NCI-H2227 treated with DMSO at 0.1 percent for 48 hours (cell line): ENCODE measurements at regions not wholly inside any gene's neighbourhood (a gene's known extent, or its start where the extent isn't known, plus 50 kb on each side); places are given as distances from the start of the nearest gene placed in this dataset.

Experiments used
- DNase-seq: peaks from one replicate; lab custom pipeline; 2025; lab: John Stamatoyannopoulos, UW

DNA sequence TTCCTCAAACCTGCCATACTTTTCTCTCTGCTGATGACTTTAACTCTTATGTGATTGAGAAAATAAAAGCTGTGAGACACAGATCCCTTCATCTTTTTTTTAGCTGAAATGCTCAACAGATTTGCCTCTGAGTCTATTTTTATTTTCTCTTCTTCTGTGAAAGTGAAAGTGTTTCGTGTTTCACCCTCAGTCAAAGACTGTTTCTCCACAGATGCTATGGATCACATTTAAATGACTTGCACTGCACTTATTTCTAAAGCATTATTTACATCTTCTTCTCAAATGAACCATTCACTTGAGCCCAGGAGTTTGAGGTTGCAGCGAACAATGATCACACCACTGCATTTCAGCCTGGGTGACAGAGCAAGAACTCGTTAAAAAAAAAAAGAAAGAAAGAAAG, 890.1 kb upstream of the PCDH20 start:
- DNase-seq = no peak

DNA sequence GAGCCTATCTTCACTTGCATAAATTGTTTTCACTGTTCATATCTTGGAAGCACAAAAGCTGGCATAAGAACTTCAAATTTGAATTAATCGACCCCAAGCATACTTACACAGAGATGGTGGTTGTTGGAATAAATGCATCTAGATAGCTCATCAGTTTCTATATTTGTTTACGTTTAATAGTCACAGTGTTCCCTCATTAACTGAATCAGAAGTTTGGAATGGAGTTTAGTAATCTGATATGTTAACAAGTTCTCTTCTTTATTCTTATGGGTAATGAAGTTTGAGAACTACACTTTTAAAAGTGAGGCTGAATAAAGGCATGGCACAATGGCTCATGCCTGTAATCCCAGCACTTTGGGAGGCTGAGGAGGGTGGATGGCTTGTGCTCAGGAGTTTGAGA, 886.7 kb upstream of the PCDH20 start:
- no peak for DNase-seq

DNA sequence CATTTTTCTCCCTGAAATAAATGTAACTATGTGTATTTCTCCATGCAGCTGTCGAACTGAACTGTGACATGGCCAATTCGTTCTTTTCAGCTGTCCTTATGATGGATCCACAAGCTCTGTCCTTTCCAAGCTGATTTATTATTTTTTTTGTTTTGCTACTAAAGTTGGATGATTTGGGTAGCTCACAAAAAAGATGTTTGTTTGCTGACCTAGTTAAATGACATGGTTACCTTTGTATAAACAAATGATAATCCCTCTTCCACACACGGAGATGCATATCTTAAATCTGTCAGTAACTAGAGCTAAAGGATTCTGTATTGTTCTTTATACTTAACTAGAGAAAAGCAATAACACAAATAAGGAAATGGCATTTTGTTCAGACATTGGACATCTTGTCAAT, 884.3 kb upstream of the PCDH20 start:
- DNase-seq = peak; percentile 24

DNA sequence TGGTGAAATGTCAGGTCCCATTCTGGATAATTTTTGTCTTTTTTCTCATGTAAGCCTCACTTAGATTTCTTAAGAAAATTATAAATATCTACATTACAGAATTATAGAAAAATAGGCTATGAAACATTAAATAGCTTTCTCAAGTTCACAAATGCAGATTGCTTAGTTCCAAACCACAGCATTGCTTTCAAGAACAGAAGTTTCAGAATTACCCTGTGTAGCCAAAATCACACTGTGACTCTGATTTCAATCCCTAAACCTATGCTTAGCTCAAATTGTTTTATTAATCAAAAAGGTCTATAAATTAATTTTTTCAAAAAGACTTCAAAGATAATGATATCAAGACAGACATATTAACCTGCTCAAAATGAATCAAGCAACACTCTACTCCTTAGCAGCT, 881.2 kb upstream of the PCDH20 start:
- DNase-seq = no peak

DNA sequence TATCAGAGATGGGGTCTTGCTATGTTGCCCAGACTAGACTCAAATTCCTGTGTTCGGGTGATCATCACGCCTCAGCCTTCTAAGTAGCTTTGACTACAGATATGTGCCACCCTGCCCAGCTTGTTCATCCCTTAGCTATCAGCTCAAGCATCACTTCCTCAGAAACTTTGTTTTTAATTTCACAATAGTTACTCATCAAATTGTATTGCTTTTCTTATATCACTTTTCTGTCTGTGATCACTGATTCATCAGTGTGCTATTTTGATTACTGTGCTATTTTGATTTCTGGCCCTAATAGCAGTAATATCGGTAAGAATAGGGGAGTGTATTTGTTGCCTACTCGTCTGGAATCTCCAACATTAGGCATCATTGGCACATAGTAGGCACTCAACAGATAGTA, 878.6 kb upstream of the PCDH20 start:
- no peak for DNase-seq

DNA sequence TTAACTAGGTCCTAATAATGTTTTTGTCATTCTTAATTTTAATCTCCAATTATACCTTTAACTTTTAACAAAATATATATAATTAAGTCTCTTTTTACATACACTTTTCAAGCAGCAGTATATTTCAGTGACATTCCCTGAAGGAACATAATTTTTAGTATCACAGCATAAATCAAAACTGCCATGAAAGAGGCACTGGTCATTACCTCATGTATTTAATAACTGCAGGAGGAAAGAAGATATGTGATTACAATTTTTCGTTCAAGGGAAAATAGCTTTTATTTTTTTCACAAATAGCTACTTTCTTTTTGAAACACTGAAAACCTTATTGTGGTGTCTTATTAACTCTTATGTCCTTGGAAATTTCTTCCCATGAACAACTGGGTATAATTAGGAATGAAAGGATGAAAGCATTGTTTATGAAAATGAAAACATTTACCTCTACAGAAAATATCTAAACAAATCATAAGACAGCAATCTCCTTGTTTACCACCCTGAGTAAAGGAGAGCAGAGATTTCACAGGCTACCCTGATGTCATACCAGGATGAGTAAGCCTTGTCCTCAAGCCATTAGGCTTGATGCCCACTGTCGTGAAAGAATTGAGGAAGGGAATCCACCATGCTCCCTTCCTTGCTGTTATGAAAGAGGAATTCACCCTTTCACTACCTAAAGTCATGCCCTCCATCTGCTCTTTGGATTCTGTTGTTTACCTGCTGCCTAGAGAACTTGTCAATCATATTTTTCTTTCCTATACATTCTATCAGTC, 877.2 kb upstream of the PCDH20 start:
- DNase-seq = peak; percentile 58

DNA sequence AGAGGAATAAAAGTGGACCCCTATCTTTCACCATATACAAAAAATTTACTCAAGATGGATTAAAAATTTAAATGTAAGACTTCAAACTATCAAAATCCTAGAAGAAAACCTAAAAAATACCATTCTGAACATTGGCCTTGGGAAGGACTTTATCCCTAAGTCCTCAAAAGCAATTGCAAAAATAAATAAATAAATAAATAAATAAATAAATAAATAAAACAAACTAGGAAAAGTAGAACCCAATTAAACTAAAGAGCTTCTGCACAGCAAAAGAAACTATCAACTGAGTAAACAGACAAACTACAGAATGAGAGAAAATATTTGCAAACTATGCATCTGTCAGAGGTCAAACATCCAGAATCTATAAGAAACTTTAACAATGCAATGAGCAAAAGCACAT, 874.9 kb upstream of the PCDH20 start:
- DNase-seq = no peak

DNA sequence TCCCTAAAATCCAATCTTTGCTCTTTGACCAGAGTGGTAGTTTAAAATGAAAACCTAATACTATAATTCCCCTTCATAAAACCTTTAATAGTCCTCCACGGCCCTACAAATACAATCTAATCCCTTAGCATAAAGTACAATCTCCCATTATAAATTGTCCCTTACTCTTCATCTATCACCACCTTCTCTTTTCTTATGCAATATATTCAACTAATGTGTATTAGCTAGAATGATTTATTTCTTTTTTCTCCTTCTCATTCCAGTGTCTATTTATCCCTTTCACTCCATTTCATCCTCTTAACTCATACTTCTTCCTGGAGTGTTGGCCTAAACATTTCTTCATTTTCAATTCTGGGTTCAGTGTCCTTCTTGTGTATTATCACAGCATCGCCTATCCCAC, 872.1 kb upstream of the PCDH20 start:
- DNase-seq = no peak

DNA sequence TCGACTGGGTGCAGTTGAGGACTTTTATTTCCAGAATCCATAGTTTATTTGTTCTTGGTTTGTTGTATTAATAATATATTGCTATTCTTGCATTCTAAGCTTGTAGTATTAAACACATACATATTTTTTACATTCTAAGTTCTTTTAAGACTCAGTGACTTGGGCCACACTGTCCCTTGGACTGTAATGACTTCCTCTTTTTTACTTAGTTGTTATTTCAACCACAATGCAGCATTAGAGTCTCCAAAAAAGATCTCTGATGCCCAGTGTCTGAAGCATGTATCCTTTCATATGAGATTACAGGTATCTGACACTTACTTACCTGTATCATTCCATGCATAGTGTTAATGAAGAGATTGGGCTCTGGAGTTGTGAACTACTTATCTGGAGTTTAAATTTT, 864.9 kb upstream of the PCDH20 start:
- DNase-seq = no peak

DNA sequence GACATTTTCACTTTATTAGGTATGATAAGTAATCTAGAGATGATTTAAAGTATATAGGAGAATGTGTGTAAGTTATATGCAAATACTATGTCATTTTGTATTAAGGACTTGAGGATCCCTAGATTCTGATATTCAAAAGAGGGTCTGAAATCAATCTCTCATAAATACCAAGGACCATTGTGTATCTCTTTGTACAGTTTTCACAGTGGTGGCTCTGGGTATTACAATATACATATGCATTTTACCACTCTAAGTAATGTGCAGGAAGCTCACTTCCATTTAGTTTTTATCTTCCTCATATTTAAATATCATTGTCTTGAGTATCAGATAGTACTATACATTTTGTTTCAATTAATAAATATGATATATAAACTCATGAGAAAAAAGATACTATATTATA, 862.6 kb upstream of the PCDH20 start:
- DNase-seq = no peak

DNA sequence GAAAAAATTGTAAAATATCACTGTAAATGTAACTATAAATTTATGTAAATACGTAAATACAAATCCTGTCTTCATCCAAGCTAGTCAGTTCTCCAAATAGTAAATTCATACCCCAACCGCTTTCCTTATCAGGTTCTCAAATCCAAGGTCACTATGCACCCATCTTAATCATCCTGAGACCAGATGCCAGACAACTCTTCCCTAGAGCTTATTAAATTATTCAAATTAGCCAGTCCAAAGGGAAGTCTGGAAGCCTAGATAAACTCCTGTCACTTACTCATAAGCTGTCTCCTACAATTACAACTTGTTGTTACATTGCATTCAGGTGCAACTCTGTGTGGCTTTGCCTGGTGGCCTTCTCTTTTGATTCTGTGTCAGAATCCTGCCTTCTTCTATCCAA, 836.1 kb upstream of the PCDH20 start:
- DNase-seq = no peak

DNA sequence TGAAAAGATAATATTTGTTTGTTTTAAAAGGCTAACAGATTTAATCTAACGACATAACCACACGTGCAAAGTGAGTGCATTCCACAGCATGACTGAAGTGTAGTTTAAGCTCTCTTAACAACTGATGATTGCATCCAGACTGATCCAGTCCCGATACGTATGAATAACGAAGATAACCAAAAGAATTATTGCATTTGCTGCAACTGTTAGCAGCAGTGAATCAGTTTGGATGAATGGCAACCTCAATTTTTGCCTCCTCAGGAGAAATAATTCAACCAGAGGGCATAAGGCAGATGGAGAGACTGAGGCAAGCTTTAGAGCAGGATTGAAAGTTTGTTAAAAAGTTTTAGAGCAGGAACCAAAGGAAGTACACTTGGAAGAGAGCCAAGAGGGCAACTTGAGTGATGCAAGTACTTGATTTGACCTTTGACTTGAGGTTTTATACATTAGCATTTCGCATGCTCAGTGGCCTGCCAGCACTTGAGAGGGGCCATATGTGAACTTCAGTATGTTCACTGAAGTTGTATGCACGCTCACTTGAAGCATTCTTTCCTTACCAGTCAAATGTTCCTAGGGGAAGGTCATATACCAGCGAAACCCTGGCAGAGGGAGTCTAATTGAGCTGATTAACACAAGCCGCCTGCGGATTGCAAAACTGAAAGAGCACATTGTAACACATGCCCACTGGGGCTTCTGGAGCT, 835.0 kb upstream of the PCDH20 start:
- DNase-seq = no peak

DNA sequence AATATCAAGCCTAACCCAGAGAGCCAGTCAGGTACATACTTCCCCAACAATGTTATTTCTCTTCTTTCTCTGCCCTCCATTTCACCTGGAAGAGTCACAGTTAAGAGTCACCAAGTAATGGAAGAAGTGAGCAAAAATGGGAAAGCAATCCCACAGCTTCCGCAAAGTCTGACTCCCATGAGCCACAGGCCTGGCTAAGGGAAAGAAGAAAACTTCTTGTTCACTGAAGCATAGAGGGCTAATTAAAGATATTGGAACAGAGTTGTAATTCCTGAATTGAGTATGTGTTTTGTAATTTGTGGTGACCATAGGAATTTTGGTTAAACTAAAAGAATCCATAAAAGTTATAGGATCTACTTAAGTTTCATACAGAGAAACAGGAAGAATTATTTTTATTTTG, 830.9 kb upstream of the PCDH20 start:
- DNase-seq = no peak

DNA sequence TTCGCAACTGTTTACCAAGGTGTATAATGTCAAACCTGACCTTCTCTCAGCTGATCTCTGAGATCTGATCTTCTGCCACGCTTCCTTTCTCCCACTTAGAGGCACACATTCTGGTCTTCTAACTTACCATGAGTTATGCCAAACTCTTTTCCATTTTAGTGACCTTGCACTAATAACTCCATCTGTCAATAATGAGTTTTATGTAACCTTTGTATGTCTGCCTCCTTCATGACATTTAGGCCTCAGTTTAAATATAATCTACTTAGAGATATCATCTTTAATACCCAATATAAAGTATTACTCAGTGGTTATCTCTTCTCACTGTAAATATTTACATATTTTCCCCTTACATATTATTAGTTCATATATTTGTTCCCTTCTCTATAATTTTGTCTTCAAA, 827.5 kb upstream of the PCDH20 start:
- no peak for DNase-seq

DNA sequence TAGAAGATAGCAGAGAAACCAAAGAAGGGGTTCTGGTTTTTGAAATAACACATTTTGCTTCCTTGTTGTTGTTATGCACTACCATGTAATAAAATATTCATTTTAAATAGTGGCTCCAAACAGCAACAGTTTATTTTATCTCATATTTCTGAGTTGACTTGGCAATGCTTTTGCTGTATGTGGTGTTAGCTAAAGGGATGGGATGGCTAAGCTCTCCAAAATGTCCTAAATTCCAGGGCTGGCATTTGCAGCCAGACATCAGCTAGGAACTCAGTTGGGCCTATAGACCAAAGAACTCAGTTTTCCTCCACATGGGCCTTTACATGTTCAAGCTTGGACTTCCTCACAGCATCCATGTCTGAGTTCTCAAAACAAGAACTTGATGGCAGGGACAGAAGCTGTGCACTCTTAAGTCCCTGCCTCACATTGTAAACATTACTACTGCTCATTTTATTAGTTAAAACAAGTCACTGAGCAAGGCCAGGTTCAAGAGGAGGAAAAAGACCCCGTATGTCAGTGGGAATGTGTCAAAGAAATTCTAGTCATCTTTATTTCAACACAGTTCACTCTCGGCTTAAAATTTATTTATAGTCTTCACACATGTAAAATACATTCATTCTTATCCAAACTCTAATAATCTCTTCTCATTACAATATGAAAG, 819.3 kb upstream of the PCDH20 start:
- DNase-seq = no peak

DNA sequence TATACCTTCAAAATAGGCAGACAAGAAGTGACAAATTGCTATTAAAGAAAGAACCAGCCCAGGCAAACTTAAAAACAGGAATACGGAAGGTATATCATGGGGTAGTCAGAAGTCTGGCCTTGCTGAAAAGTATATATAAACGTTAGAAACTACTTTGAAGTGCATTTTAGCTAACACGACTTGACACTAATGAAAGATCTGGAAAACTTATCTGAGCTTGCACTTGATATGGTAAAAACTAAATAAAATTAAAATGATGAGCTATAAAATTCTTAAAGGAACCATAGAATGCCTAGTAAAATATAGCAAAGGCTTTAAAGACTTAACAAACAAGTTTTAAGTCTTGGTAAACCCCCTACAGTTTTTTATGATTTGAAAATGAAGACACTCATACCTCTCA, 795.3 kb upstream of the PCDH20 start:
- no peak for DNase-seq

DNA sequence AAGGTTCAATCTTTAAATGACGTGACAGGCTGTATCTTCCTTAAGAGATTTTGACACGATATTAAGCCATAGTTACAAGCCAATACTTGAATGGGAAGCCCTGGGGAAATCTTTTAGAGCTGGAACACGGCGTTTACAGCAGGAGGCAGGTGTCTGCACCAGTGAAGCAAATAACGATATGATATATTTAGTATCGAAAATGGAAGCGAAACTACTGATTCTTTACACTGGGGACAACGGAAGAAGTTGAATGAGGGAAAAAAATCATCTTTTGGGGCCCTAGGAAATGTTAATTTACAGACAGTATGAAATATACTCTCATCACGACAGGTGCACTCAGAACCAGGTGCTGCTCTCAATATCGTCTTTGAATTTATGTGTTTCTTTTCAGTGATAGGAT, 793.9 kb upstream of the PCDH20 start:
- peak; percentile 20 for DNase-seq

DNA sequence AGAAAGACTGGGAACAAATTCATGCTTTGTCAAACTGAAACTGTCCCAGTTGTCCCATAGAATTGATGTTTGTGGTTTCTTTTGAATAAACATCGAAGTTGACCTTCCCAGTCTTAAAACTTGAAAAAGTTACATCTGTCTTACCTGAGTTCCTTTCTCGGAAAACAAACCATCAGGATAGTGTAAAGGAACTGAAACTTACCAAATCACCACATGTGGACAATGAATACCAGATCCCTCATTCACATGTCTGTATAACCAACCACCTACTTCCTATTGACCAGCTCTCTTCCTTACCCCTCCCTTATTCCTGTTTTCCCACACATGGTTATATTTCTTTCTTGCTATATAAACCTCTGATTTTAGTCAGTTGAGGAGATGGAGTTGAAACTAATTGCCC, 791.7 kb upstream of the PCDH20 start:
- DNase-seq = no peak

DNA sequence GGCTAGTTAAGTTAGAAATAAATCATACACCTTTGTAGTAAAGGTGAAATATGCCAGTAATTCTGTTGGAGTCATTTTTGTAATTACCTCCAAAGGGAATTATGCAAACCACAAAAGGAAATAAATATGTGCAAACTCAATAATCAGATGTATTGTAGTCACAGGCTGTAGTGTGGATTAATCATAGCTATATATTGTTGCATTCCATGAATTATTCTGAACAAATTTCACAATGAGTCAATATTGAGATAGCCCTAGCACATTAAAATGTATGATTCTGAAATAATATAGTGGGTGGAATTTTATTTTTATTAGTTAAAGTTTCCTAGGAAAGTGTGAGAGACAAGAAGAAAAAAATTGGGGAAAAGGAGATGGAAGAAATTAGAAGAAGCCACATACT, 790.5 kb upstream of the PCDH20 start:
- DNase-seq = no peak

DNA sequence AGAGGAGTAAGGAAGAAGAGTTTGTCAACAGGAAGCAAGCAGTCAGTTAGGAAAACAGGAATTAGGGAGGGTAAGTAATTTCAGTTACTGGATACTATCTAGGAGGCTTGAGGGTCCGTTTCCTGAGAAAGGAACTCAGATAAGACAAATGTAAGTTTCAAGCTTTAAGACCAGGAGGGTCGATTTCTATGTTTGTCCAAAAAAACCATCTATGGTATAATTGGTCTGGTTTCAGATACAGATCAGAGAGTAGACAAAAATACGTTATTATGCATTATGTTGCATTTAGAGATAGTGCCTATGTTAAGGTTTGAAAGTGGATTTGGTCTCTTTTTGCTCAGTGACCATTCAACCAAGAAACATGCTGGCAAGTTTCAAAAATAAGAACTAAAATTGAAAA, 789.6 kb upstream of the PCDH20 start:
- no peak for DNase-seq

DNA sequence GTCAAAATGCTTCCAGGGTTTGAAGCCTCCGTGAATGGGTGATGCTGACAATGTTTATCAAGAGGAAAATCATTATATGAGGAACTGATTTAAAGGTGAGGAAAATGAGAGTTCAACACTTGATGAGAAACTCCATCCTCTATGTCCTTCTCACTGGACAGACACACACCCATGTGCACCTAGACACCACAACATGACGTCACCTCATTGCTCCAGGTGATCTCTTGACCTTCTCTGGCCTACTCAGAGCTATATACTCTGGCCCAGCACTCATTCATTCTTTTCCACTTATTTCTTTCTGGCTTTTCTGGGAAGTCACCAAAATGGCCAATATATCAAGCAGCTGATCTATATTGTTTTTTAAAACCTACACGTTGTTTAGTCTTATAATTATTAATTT, 778.7 kb upstream of the PCDH20 start:
- no peak for DNase-seq

DNA sequence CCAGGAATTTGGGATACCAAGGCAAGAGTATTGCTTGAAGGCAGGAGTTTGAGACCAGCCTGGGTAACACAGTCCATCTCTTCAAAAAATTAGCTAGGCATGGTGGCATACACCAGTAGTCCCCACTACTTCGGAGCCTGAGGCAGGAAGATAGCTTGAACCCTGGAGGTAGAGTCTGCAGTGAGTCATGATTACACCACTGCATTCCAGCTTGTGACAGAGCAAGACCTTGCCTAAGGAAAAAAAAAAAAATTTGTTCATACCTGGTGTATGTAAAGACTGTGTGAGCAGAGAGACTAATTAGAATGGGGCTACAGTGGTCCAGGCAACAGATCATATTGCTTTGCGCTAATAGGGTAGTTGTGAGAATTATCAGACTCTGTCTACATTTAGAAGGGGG, 778.3 kb upstream of the PCDH20 start:
- no peak for DNase-seq

DNA sequence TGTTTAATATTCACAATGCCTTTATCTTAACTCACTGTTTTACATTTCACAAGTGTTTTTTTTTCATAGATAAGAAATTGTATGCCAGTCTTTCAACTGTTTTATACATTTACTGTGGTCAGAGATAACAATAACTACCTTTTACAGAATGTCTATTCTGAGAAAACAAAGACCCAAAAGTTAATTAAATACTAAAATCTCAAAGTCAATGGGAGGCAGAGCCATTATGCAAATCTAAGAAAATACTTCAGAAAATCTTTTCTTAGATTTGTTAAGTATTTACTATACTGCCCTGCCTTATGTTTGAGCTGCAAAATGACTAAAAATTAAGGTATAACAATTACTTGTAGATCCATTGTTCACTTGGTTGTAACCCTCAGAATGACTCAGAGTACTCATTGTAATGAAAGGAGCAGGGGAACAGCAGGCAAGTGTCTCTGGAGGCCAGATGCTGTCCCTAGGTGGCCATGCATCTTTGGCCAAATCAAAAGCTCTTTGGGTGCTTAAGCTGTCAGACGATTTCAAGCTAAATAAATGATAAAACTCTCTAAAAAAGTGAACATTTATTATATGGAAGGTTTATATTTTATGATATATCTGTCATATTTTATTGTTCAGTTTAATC, 770.1 kb upstream of the PCDH20 start:
- no peak for DNase-seq
